KMS-11 (cell line): ENCODE measurements at regions not wholly inside any gene's neighbourhood (a gene's known extent, or its start where the extent isn't known, plus 50 kb on each side); places are given as distances from the start of the nearest gene placed in this dataset.

Experiments
- H2AFZ ChIP-seq: fragments of 200-600 bp; sonication (generic); 2 replicates; pipeline ENCODE4 v1.6.1; 2016; ENCODE audit warnings: antibody characterized with exemption, mixed run types, low read depth
- H3K27ac ChIP-seq: fragments of 200-600 bp; sonication (generic); 2 replicates; pipeline ENCODE4 v1.6.1; 2016; ENCODE audit warnings: mild to moderate bottlenecking, mixed run types
- H3K27me3 ChIP-seq: fragments of 200-600 bp; sonication (generic); 2 replicates; pipeline ENCODE4 v1.6.1; 2017; ENCODE audit warnings: mild to moderate bottlenecking, low read depth, mixed run types, moderate library complexity; ENCODE audit not compliant: insufficient read depth
- H3K36me3 ChIP-seq: fragments of 200-600 bp; sonication (generic); 2 replicates; pipeline ENCODE4 v1.6.1; 2017; ENCODE audit warnings: mild to moderate bottlenecking, mixed run types; ENCODE audit not compliant: insufficient read depth
- H3K4me1 ChIP-seq: fragments of 200-600 bp; sonication (generic); 2 replicates; pipeline ENCODE4 v1.6.1; 2016; ENCODE audit warnings: mild to moderate bottlenecking, low read depth, mixed run types; ENCODE audit not compliant: poor library complexity, severe bottlenecking
- H3K4me2 ChIP-seq: fragments of 200-600 bp; sonication (generic); 2 replicates; pipeline ENCODE4 v1.7.0; 2016; ENCODE audit warnings: mild to moderate bottlenecking, mixed run types
- H3K4me3 ChIP-seq: fragments of 200-600 bp; sonication (generic); IDR thresholded peaks from 2 replicates; pipeline ENCODE4 v1.6.1; 2017; ENCODE audit warnings: low read depth, low read length, mixed read lengths; ENCODE audit not compliant: insufficient read depth
- H3K79me2 ChIP-seq: fragments of 200-600 bp; sonication (generic); 2 replicates; pipeline ENCODE4 v1.6.1; 2016; ENCODE audit warnings: low read depth, mixed run types; ENCODE audit not compliant: insufficient read depth
- H3K9ac ChIP-seq: fragments of 200-600 bp; sonication (generic); 2 replicates; pipeline ENCODE4 v1.6.1; 2016; ENCODE audit warnings: mild to moderate bottlenecking, mixed run types
- H4K20me1 ChIP-seq: fragments of 200-600 bp; sonication (generic); 2 replicates; pipeline ENCODE4 v1.6.1; 2016; ENCODE audit warnings: mild to moderate bottlenecking, mixed run types; ENCODE audit not compliant: insufficient read depth
- CTCF ChIP-seq: fragments of 200-600 bp; sonication (generic); conservative IDR thresholded peaks from 2 replicates; pipeline ENCODE4 v1.6.1; 2017; ENCODE audit warnings: low read depth, mild to moderate bottlenecking, antibody characterized with exemption, low read length, moderate library complexity, mixed read lengths

- Histone ChIP-seq H3K36me3 (no peaks in the 10 kb centered on the region), H3K4me3 (no peak overlapping the region), H3K4me1 (no peaks in the 10 kb centered on the region), H3K4me2 (no peak overlapping the region), H2AFZ (no peak overlapping the region), H3K27me3 (no peaks in the 10 kb centered on the region), H4K20me1 (no peaks in the 10 kb centered on the region), H3K9ac (no peak overlapping the region), H3K27ac (no peak overlapping the region), H3K79me2 (no peaks in the 10 kb centered on the region)
- no peak for TF ChIP-seq CTCF
These were observed 164.3 kb downstream of the BMP7 start for GRCh38 chr20:57102160-57102559.

- Histone ChIP-seq H3K27me3 (no peaks in the 10 kb centered on the region), H3K4me3 (no peak overlapping the region)
These were observed 163.9 kb downstream of the BMP7 start for GRCh38 chr20:57102566-57102965.

GRCh38 chr20:57103146-57103800 is 163.2 kb downstream of the BMP7 start:
- no peaks in the 10 kb centered on the region for H3K36me3 ChIP-seq
- no peaks in the 10 kb centered on the region for H4K20me1 ChIP-seq
- H3K27me3 ChIP-seq, result no peaks in the 10 kb centered on the region
- no peak overlapping the region for H3K4me3 ChIP-seq
- no peak overlapping the region for H3K27ac ChIP-seq
- no peak for TF ChIP-seq CTCF
- no peak overlapping the region for H3K9ac ChIP-seq
- no peak overlapping the region for H3K4me2 ChIP-seq
- no peak overlapping the region for H2AFZ ChIP-seq
- H3K79me2 ChIP-seq, result no peaks in the 10 kb centered on the region
- H3K4me1 ChIP-seq, result no peaks in the 10 kb centered on the region

More at GRCh38 chr20:57102566-57102965, 163.9 kb downstream of the BMP7 start:
- no peak overlapping the region for H3K4me2 ChIP-seq
- no peaks in the 10 kb centered on the region for H3K79me2 ChIP-seq
- H2AFZ ChIP-seq, result no peak overlapping the region
- TF ChIP-seq CTCF, result no peak
- H3K4me1 ChIP-seq, result no peaks in the 10 kb centered on the region
- H3K9ac ChIP-seq, result no peak overlapping the region
- no peak overlapping the region for H3K27ac ChIP-seq
- H3K36me3 ChIP-seq, result no peaks in the 10 kb centered on the region
- H4K20me1 ChIP-seq, result no peaks in the 10 kb centered on the region

- H3K27ac ChIP-seq, result no peak overlapping the region
- no peak overlapping the region for H3K4me2 ChIP-seq
- no peak overlapping the region for H2AFZ ChIP-seq
- H4K20me1 ChIP-seq, result no peaks in the 10 kb centered on the region
- no peaks in the 10 kb centered on the region for H3K4me1 ChIP-seq
- H3K4me3 ChIP-seq, result no peak overlapping the region
- H3K36me3 ChIP-seq, result no peaks in the 10 kb centered on the region
- H3K79me2 ChIP-seq, result no peaks in the 10 kb centered on the region
- no peaks in the 10 kb centered on the region for H3K27me3 ChIP-seq
- H3K9ac ChIP-seq, result no peak overlapping the region
- no peak for TF ChIP-seq CTCF
These were observed 162.3 kb downstream of the BMP7 start for GRCh38 chr20:57104113-57104512.
